ENCODE measurements at regions not wholly inside any gene's neighbourhood (a gene's known extent, or its start where the extent isn't known, plus 50 kb on each side); places are given as distances from the start of the nearest gene placed in this dataset.

GRCh38 chr10:130577039-130577438 lies 440.8 kb downstream of the GLRX3 start:
- TF ChIP-seq CTCF (conservative IDR thresholded peaks at IDR 0.05; ENCODE audit: low read length) (no peak), EZH2phosphoT487 (IDR thresholded peaks at IDR 0.05; ENCODE audit: borderline replicate concordance, low read depth, low read length) (no peak)
